ENCODE measurements at regions not wholly inside any gene's neighbourhood (a gene's known extent, or its start where the extent isn't known, plus 50 kb on each side); places are given as distances from the start of the nearest gene placed in this dataset.

GRCh38 chr5:102040326-102040725 lies 255.8 kb downstream of the SLCO4C1 start:
- TF ChIP-seq CEBPB (IDR thresholded peaks at IDR 0.05; ENCODE audit: borderline replicate concordance, low read depth, low read length): no peak
- TF ChIP-seq, protein P1, sequence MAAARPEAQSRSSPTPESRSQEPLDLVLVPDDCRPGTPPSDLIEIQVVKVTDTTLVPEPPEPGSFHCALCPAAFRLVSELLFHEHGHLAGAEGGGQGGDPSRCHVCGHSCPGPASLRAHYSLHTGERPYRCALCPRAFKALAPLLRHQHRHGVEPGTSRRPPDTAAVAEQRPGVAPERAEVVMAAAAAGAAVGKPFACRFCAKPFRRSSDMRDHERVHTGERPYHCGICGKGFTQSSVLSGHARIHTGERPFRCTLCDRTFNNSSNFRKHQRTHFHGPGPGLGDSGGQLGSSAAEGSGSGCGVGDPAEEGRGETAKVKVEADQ (CRISPR knock-in tag; IDR thresholded peaks at IDR 0.05; ENCODE audit: borderline replicate concordance): no peak
- no peak for TF ChIP-seq GLI4 (CRISPR knock-in tag; IDR thresholded peaks at IDR 0.05; ENCODE audit: borderline replicate concordance)
- TF ChIP-seq THAP11 (CRISPR knock-in tag; IDR thresholded peaks at IDR 0.05): no peak
